GM12878 (cell line): ENCODE measurements at regions not wholly inside any gene's neighbourhood (a gene's known extent, or its start where the extent isn't known, plus 50 kb on each side); places are given as distances from the start of the nearest gene placed in this dataset.

ENCODE experiments used
- ATAC-seq: fragments of 200-7000 bp; cut with Tn5 transposase; 3 replicates; pipeline ENCODE4 v1.9.1; 2020; ENCODE audit warnings: mild to moderate bottlenecking, moderate library complexity
- BruUV-seq: library from RNA; stranded (reverse); fragments of 400-500 nt; replicated peaks from 2 replicates; lab custom pipeline; 2021; lab: Mats Ljungman, UMichigan
- CTCF ChIA-PET: fragments of 300-600 bp; sonication (Branson Sonifier 250); formaldehyde crosslinking; extraction: SDS; loops from one replicate; lab custom pipeline; 2021; ENCODE audit warnings: inconsistent platforms; lab: Yijun Ruan, JAX
- POLR2A ChIA-PET: fragments of 350-600 bp; formaldehyde crosslinking; extraction: SDS; loops from one replicate; lab custom pipeline; 2021; ENCODE audit warnings: inconsistent platforms; lab: Charles Lee
- RAD21 ChIA-PET: fragments of 300-600 bp; sonication (Branson Sonifier 250); formaldehyde crosslinking; loops from one replicate; lab custom pipeline; 2023; ENCODE audit warnings: antibody characterized with exemption; ENCODE audit not compliant: unreplicated experiment; lab: Charles Lee
- SMC1A ChIA-PET: fragments of 300-600 bp; sonication (Branson Sonifier 250); formaldehyde crosslinking; loops from one replicate; lab custom pipeline; 2023; ENCODE audit not compliant: unreplicated experiment, uncharacterized antibody; lab: Charles Lee
- DNase-seq: peaks from one replicate; pipeline ENCODE4 v3.0.0-alpha.2; 2011; ENCODE audit warnings: low read depth, low spot score
- FAIRE-seq: peaks from 3 replicates; lab custom pipeline; 2011; peaks lifted over from hg19 to GRCh38; lab: Jason Lieb, UNC
- H2AFZ ChIP-seq: 2 replicates; pipeline ENCODE4 v1.6.0; 2011; ENCODE audit warnings: low read depth, low read length, control low read depth; ENCODE audit not compliant: control insufficient read depth
- H3K27ac ChIP-seq: 2 replicates; pipeline ENCODE4 v1.5.1; 2011; ENCODE audit warnings: control low read depth; ENCODE audit not compliant: control insufficient read depth, insufficient read depth
- H3K27me3 ChIP-seq, 2 experiments: replicated peaks in 1 of 2; 2 replicates each; pipeline versions ENCODE4 v1.6.0 to v1.6.1; 2011; ENCODE audit warnings: low read length in 1 of 2; ENCODE audit not compliant: control insufficient read depth in 2 of 2, insufficient read depth in 2 of 2
- H3K36me3 ChIP-seq, 2 experiments: 2 replicates each; pipeline ENCODE4 v1.5.1; 2011; ENCODE audit warnings: low read length in 1 of 2; ENCODE audit not compliant: control insufficient read depth in 2 of 2, insufficient read depth in 2 of 2
- H3K4me1 ChIP-seq: 2 replicates; pipeline ENCODE4 v1.6.1; 2011; ENCODE audit warnings: mild to moderate bottlenecking, low read length, moderate library complexity, mixed read lengths; ENCODE audit not compliant: control insufficient read depth, insufficient read depth
- H3K4me2 ChIP-seq: 2 replicates; pipeline ENCODE4 v1.6.0; 2011; ENCODE audit warnings: control low read depth; ENCODE audit not compliant: control insufficient read depth, insufficient read depth
- H3K4me3 ChIP-seq: fragments of 200-600 bp; sonication (generic); 2 replicates; pipeline ENCODE4 v1.5.1; 2016
- H3K79me2 ChIP-seq: 2 replicates; pipeline ENCODE4 v1.6.0; 2011; ENCODE audit warnings: low read length; ENCODE audit not compliant: control insufficient read depth, insufficient read depth
- H3K9ac ChIP-seq: 2 replicates; pipeline ENCODE4 v1.8.0; 2011; ENCODE audit warnings: low read length, control low read depth, mixed read lengths; ENCODE audit not compliant: control insufficient read depth, insufficient read depth
- H3K9me3 ChIP-seq: replicated peaks from 3 replicates; pipeline ENCODE4 v1.5.1; 2011; ENCODE audit warnings: mild to moderate bottlenecking, low read length; ENCODE audit not compliant: control insufficient read depth, insufficient read depth
- H4K20me1 ChIP-seq: 2 replicates; pipeline ENCODE4 v1.6.0; 2011; ENCODE audit not compliant: control insufficient read depth, insufficient read depth
- CUX1 ChIP-seq: IDR thresholded peaks from 2 replicates; pipeline ENCODE4 v1.6.1; 2012; ENCODE audit warnings: improper control_type of control experiment, low read depth, low read length; ENCODE audit not compliant: insufficient replicate concordance
- EP300 ChIP-seq, 2 experiments: fragments of 150-350 bp in 1 of 2; IDR thresholded peaks; 2 replicates each; pipeline ENCODE4 v1.6.1; 2011 to 2012; ENCODE audit warnings: low read depth in 2 of 2, low read length in 2 of 2, borderline replicate concordance in 1 of 2, improper control_type of control experiment in 1 of 2, inconsistent platforms in 1 of 2; ENCODE audit not compliant: control insufficient read depth in 1 of 2
- HDAC6 ChIP-seq: fragments of 200-600 bp; sonication (generic); IDR thresholded peaks from one replicate; pipeline ENCODE4 v1.8.0; 2017; ENCODE audit warnings: antibody characterized with exemption; ENCODE audit not compliant: unreplicated experiment
- NRF1 ChIP-seq: conservative IDR thresholded peaks from 2 replicates; pipeline ENCODE4 v1.6.1; 2011; ENCODE audit warnings: mild to moderate bottlenecking, low read depth, low read length, improper control_type of control experiment
- RAD21 ChIP-seq: IDR thresholded peaks from 2 replicates; pipeline ENCODE4 v1.6.1; 2011; ENCODE audit warnings: mild to moderate bottlenecking, low read depth, low read length, moderate library complexity; ENCODE audit not compliant: insufficient read depth
- SMAD5 ChIP-seq: IDR thresholded peaks from 2 replicates; pipeline ENCODE4 v1.6.1; 2016; ENCODE audit warnings: antibody characterized with exemption, low read depth
- SUZ12 ChIP-seq: fragments of 200-600 bp; sonication (generic); IDR thresholded peaks from one replicate; pipeline ENCODE4 v1.6.1; 2018; ENCODE audit warnings: antibody characterized with exemption, mild to moderate bottlenecking; ENCODE audit not compliant: unreplicated experiment
- TARDBP ChIP-seq: IDR thresholded peaks from 2 replicates; pipeline ENCODE4 v1.6.1; 2016; ENCODE audit warnings: borderline replicate concordance
- ZBTB11 ChIP-seq: fragments of 450-650 bp; formaldehyde crosslinking; IDR thresholded peaks from 2 replicates; pipeline ENCODE4 v1.5.0; 2022; ENCODE audit warnings: mild to moderate bottlenecking, missing genetic modification characterization
- ZNF384 ChIP-seq: IDR thresholded peaks from 2 replicates; pipeline ENCODE4 v1.6.1; 2012; ENCODE audit warnings: low read depth, mild to moderate bottlenecking, low read length, improper control_type of control experiment, borderline replicate concordance
- WGBS: methylation state at CpG from one replicate; pipeline ENCODE4 v1.1.6; 2016; ENCODE audit warnings: low lambda C conversion rate; ENCODE audit not compliant: insufficient replicate concordance, insufficient coverage; ENCODE audit errors: missing lambda C conversion rate; 5-methylcytosine and 5-hydroxymethylcytosine counted together
- in situ Hi-C: fragments of 300-500 bp; cut with MboI; formaldehyde crosslinking; loops from 9 replicates; pipeline ENCODE4 v1.14.3; 2018; ENCODE audit warnings: mixed read lengths
- intact Hi-C: fragments of 100-400 bp; cut with micrococcal nuclease; formaldehyde crosslinking; loops from one replicate; pipeline ENCODE4 v1.14.2; 2022; ENCODE audit not compliant: unreplicated experiment

- Histone ChIP-seq H3K79me2 (no peaks in the 10 kb centered on the region), H3K4me2 (no peak overlapping the region), H2AFZ (no peak overlapping the region), H3K9ac (no peak overlapping the region), H3K36me3 (no peaks in the 10 kb centered on the region), H3K4me3 (no peak overlapping the region), H4K20me1 (no peaks in the 10 kb centered on the region), H3K27me3 (peaks cover 3 to 4% of the 10 kb centered on the region in 2 experiments; a peak in 2 of 4 replicates), H3K4me1 (no peaks in the 10 kb centered on the region; the same call in 1 of the 2 replicates), H3K27ac (no peak overlapping the region), H3K9me3 (no peaks in the 10 kb centered on the region)
- SMC1A ChIA-PET, result interaction anchor here (0.9 kb wide), 1 partner anchor 335 kb away, joined by 3 read pairs; no protein-coding TSS in a partner anchor
- BruUV-seq, result no TSS peak
- 27% methylated on average over 4 of the region's 4 CpGs for WGBS
- intact Hi-C loops, result no loop called here
- DNase-seq (no peak), ATAC-seq (no peak), FAIRE-seq (no peak)
- in situ Hi-C loops, result no loop called here
- CTCF ChIA-PET, result no interaction called here
- RAD21 ChIA-PET, result no interaction called here
- POLR2A ChIA-PET, result no interaction called here
- TF ChIP-seq ZNF384 (no peak), HDAC6 (no peak), CUX1 (no peak), EP300 (IDR thresholded peaks at IDR 0.05; ENCODE audit: borderline replicate concordance in 1 of 2, control insufficient read depth in 1 of 2, low read depth in 2 of 2, low read length in 2 of 2) (no peak), ZBTB11 (CRISPR knock-in tag) (no peak), RAD21 (no peak), TARDBP (no peak), NRF1 (no peak), SMAD5 (no peak), SUZ12 (no peak)
Measured at GRCh38 chr11:15654451-15654850, 539.7 kb downstream of the INSC start.
